ENCODE measurements at regions not wholly inside any gene's neighbourhood (a gene's known extent, or its start where the extent isn't known, plus 50 kb on each side); places are given as distances from the start of the nearest gene placed in this dataset.

DNA sequence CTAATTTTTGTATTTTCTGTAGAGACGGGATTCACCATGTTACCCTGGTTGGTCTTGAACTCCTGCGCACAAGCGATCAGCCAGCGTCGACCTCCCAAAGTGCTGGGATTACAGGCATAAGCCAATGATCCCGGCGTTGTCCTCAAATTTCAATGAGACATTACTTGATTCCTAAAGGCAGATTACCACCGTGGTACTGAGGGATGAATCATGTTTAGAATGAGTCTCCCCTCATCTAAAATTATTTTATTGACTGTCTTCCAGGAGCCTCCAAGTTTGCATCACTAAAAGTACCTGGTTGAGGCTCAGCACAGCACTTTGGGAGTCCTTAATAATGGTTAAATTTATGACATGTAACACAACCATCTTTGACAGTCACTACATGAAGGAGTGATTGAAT is 142.2 kb upstream of the AKR1E2 start:
- Histone ChIP-seq H3K27me3 (ENCODE audit: control insufficient read depth in 4 of 4, insufficient read depth in 4 of 4, low read length in 3 of 4) (peaks cover 0 to 6% (median 0%) of the 10 kb centered on the region in 4 donors), H3K27ac (ENCODE audit: low read depth in 1 of 2, low read length in 2 of 2) (no peak overlapping the region), H3K4me1 (ENCODE audit: control insufficient read depth in 4 of 4, insufficient read depth in 4 of 4, low read length in 3 of 4) (no peaks in the 10 kb centered on the region), H3K4me3 (ENCODE audit: low read depth in 1 of 3, low read length in 3 of 3) (no peak overlapping the region), H3K9me3 (ENCODE audit: control insufficient read depth in 4 of 4, low read length in 3 of 4) (no peaks in the 10 kb centered on the region), H3K9ac (ENCODE audit: low read depth in 1 of 2, low read length in 2 of 2) (no peak overlapping the region), H3K36me3 (ENCODE audit: control insufficient read depth in 4 of 4, insufficient read depth in 3 of 4, low read depth in 1 of 4, low read length in 3 of 4) (no peaks in the 10 kb centered on the region)
- no peak for DNase-seq (ENCODE audit: low spot score)
- WGBS: 91% methylated on average over 8 of the region's 8 CpGs
- TF ChIP-seq FOXA1 (IDR thresholded peaks at IDR 0.05) (no peak), RXRA (IDR thresholded peaks at IDR 0.05) (no peak), NR2F2 (IDR thresholded peaks at IDR 0.05) (no peak), SP1 (IDR thresholded peaks at IDR 0.05) (no peak), FOXA2 (IDR thresholded peaks at IDR 0.05) (no peak)
- TF ChIP-seq, protein P1, sequence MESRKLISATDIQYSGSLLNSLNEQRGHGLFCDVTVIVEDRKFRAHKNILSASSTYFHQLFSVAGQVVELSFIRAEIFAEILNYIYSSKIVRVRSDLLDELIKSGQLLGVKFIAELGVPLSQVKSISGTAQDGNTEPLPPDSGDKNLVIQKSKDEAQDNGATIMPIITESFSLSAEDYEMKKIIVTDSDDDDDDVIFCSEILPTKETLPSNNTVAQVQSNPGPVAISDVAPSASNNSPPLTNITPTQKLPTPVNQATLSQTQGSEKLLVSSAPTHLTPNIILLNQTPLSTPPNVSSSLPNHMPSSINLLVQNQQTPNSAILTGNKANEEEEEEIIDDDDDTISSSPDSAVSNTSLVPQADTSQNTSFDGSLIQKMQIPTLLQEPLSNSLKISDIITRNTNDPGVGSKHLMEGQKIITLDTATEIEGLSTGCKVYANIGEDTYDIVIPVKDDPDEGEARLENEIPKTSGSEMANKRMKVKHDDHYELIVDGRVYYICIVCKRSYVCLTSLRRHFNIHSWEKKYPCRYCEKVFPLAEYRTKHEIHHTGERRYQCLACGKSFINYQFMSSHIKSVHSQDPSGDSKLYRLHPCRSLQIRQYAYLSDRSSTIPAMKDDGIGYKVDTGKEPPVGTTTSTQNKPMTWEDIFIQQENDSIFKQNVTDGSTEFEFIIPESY (IDR thresholded peaks at IDR 0.05): no peak

DNA sequence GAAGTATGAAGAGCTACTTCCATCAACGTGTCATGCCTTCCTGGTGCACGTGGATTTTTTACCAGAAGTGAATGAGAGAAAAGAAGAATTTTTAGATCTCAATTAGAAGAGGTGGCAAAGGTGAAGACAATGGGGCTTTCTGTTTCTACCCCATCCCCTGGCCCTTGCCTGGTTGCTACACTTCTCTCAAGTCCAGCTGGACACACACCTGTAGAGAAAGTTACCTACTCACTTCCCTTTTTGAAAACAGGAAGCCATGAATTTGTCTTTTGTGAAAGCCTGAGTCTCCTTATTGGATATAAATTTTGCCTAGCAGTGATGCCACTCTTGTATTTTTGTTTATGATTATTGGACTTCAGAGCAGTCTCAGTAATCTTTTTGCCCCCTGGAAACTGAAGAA is 142.9 kb upstream of the AKR1E2 start:
- 82% methylated on average over 2 of the region's 2 CpGs for WGBS
- Histone ChIP-seq H3K9ac (ENCODE audit: low read depth in 1 of 2, low read length in 2 of 2) (no peak overlapping the region), H3K36me3 (ENCODE audit: control insufficient read depth in 4 of 4, insufficient read depth in 3 of 4, low read depth in 1 of 4, low read length in 3 of 4) (no peaks in the 10 kb centered on the region), H3K4me1 (ENCODE audit: control insufficient read depth in 4 of 4, insufficient read depth in 4 of 4, low read length in 3 of 4) (peaks cover 0 to 4% (median under 1%) of the 10 kb centered on the region in 4 donors), H3K4me3 (ENCODE audit: low read depth in 1 of 3, low read length in 3 of 3) (no peak overlapping the region), H3K27me3 (ENCODE audit: control insufficient read depth in 4 of 4, insufficient read depth in 4 of 4, low read length in 3 of 4) (peaks cover 0 to 4% (median 0%) of the 10 kb centered on the region in 4 donors), H3K27ac (ENCODE audit: low read depth in 1 of 2, low read length in 2 of 2) (no peak overlapping the region), H3K9me3 (ENCODE audit: control insufficient read depth in 4 of 4, low read length in 3 of 4) (no peaks in the 10 kb centered on the region)
- no peak for DNase-seq (ENCODE audit: low spot score)
- no peak for TF ChIP-seq EGR1 (IDR thresholded peaks at IDR 0.05; ENCODE audit: low read depth in 2 of 2)
- TF ChIP-seq HNF4A (conservative IDR thresholded peaks at IDR 0.05): no peak
- no peak for TF ChIP-seq GABPA (IDR thresholded peaks at IDR 0.05 in 1 of 2, conservative IDR thresholded peaks at IDR 0.05 in 1 of 2)
- no peak for TF ChIP-seq SP1 (IDR thresholded peaks at IDR 0.05)
- TF ChIP-seq YY1 (IDR thresholded peaks at IDR 0.05): no peak
- TF ChIP-seq, protein P2, sequence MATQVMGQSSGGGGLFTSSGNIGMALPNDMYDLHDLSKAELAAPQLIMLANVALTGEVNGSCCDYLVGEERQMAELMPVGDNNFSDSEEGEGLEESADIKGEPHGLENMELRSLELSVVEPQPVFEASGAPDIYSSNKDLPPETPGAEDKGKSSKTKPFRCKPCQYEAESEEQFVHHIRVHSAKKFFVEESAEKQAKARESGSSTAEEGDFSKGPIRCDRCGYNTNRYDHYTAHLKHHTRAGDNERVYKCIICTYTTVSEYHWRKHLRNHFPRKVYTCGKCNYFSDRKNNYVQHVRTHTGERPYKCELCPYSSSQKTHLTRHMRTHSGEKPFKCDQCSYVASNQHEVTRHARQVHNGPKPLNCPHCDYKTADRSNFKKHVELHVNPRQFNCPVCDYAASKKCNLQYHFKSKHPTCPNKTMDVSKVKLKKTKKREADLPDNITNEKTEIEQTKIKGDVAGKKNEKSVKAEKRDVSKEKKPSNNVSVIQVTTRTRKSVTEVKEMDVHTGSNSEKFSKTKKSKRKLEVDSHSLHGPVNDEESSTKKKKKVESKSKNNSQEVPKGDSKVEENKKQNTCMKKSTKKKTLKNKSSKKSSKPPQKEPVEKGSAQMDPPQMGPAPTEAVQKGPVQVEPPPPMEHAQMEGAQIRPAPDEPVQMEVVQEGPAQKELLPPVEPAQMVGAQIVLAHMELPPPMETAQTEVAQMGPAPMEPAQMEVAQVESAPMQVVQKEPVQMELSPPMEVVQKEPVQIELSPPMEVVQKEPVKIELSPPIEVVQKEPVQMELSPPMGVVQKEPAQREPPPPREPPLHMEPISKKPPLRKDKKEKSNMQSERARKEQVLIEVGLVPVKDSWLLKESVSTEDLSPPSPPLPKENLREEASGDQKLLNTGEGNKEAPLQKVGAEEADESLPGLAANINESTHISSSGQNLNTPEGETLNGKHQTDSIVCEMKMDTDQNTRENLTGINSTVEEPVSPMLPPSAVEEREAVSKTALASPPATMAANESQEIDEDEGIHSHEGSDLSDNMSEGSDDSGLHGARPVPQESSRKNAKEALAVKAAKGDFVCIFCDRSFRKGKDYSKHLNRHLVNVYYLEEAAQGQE (IDR thresholded peaks at IDR 0.05): no peak
- no peak for TF ChIP-seq FOXA1 (IDR thresholded peaks at IDR 0.05)
- TF ChIP-seq, protein P3, sequence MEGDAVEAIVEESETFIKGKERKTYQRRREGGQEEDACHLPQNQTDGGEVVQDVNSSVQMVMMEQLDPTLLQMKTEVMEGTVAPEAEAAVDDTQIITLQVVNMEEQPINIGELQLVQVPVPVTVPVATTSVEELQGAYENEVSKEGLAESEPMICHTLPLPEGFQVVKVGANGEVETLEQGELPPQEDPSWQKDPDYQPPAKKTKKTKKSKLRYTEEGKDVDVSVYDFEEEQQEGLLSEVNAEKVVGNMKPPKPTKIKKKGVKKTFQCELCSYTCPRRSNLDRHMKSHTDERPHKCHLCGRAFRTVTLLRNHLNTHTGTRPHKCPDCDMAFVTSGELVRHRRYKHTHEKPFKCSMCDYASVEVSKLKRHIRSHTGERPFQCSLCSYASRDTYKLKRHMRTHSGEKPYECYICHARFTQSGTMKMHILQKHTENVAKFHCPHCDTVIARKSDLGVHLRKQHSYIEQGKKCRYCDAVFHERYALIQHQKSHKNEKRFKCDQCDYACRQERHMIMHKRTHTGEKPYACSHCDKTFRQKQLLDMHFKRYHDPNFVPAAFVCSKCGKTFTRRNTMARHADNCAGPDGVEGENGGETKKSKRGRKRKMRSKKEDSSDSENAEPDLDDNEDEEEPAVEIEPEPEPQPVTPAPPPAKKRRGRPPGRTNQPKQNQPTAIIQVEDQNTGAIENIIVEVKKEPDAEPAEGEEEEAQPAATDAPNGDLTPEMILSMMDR (IDR thresholded peaks at IDR 0.05; ENCODE audit: low read depth, low read length, missing input control): no peak
- TF ChIP-seq RAD21 (IDR thresholded peaks at IDR 0.05): no peak
- TF ChIP-seq JUND (IDR thresholded peaks at IDR 0.05): no peak
- TF ChIP-seq, protein P4, sequence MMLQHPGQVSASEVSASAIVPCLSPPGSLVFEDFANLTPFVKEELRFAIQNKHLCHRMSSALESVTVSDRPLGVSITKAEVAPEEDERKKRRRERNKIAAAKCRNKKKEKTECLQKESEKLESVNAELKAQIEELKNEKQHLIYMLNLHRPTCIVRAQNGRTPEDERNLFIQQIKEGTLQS (IDR thresholded peaks at IDR 0.05): no peak
- TF ChIP-seq RXRA (IDR thresholded peaks at IDR 0.05): no peak
- TF ChIP-seq HNF4G (IDR thresholded peaks at IDR 0.05): no peak
- no peak for TF ChIP-seq NR2F2 (IDR thresholded peaks at IDR 0.05)
- no peak for TF ChIP-seq TAF1 (conservative IDR thresholded peaks at IDR 0.05)
- TF ChIP-seq, protein P5, sequence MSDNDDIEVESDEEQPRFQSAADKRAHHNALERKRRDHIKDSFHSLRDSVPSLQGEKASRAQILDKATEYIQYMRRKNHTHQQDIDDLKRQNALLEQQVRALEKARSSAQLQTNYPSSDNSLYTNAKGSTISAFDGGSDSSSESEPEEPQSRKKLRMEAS (IDR thresholded peaks at IDR 0.05): no peak
- TF ChIP-seq, protein P1 (IDR thresholded peaks at IDR 0.05): no peak
- TF ChIP-seq FOXA2 (IDR thresholded peaks at IDR 0.05): no peak

Data from liver (tissue), 8 donors.